ENCODE measurements at regions not wholly inside any gene's neighbourhood (a gene's known extent, or its start where the extent isn't known, plus 50 kb on each side); places are given as distances from the start of the nearest gene placed in this dataset.

- TF ChIP-seq CTCF (conservative IDR thresholded peaks at IDR 0.05; ENCODE audit: low read depth in 2 of 2) (no peak), EZH2 (IDR thresholded peaks at IDR 0.05; ENCODE audit: low read depth, unreplicated experiment) (no peak)
These were observed 168.0 kb upstream of the PRKCQ start for GRCh38 chr10:6748029-6748428.
